HG03045 (cell line): ENCODE measurements at regions not wholly inside any gene's neighbourhood (a gene's known extent, or its start where the extent isn't known, plus 50 kb on each side); places are given as distances from the start of the nearest gene placed in this dataset.
"Not testable (repeated sequence)": the region's sequence is repeated elsewhere in the genome, so short reads cannot be mapped to it uniquely, and the experiment has no call there.

Experiments
- ATAC-seq: cut with Tn5 transposase; IDR thresholded peaks from one replicate; pipeline ENCODE4 v1.9.1; 2021; ENCODE audit warnings: mild to moderate bottlenecking, moderate library complexity; ENCODE audit not compliant: unreplicated experiment

DNA sequence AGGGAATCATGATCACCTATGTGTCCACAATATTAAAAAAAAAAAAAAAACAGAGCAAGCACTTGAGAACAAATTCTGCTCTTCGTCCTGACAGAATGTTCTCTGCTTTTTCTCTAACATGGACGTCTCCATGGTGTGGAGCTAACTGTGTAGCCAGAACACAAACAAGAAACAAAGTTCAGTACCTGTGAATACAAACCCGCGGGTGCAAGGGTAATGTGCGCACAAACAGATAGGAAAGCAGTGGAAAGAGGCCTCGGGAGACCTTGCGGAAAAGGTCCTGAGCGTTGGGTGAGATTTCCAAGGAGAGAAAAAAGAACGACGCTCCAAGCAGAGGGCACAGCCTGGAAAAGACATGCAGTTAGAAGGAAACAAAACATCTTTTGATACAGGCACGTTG is 92.0 kb upstream of the TBL1X start:
- no peak for ATAC-seq

DNA sequence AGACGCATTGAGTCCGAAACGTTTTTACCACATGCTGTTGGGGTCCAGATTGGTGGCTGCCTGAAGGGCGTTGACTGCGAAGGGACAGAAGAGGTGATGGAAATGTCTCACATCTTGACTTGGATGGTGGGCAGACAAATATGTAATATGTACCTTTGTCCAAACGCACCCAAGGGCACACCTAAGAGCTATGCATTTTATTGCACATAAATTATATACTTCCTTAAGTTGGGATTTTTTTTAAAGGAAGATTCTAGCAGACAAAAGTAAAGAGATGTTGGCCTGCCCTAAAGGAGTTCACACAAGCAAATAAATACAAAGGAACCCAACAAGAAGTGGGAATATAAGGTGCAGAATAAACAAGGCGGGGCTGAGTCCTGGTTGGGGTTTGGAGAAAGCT is 91.1 kb upstream of the TBL1X start:
- ATAC-seq = no peak

DNA sequence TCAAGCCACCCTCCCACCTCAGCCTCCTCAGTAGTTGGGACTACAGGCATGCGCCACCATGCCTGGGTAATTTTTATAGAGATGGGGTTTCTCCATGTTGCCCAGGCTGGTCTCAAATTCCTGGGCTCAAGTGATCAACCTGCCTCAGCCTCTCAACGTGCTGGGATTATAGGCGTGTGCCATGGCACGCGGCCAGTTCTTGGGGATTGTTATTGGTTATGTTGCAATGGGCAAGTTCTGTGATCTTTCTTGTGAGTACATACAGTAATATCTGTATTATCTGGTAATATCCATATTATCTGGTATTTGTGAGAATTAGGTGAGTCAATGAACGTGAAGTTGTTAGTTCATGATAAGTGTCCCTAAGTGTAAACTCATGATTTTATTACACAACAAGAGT is 90.3 kb upstream of the TBL1X start:
- ATAC-seq = no peak

- ATAC-seq = no peak
Observed at GRCh38 chrX:9376111-9376510, 88.7 kb upstream of the TBL1X start.

DNA sequence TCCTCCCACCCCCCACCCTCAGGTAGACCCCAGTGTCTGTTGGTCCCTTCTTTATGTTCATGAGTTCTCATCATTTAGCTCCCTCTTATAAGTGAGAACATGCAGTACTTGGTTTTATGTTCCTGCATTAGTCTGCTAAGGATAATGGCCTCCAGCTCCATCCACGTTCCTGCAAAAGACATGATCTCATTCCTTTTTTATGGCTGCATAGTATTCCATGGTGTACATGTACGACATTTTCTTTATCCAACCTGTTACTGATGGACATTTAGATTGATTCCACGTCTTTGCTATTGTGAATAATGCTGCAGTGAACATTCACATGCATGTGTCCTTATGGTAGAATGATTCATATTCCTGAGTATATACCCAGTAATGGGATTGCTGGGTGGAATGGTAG is 87.6 kb upstream of the TBL1X start:
- ATAC-seq = not testable (repeated sequence)

DNA sequence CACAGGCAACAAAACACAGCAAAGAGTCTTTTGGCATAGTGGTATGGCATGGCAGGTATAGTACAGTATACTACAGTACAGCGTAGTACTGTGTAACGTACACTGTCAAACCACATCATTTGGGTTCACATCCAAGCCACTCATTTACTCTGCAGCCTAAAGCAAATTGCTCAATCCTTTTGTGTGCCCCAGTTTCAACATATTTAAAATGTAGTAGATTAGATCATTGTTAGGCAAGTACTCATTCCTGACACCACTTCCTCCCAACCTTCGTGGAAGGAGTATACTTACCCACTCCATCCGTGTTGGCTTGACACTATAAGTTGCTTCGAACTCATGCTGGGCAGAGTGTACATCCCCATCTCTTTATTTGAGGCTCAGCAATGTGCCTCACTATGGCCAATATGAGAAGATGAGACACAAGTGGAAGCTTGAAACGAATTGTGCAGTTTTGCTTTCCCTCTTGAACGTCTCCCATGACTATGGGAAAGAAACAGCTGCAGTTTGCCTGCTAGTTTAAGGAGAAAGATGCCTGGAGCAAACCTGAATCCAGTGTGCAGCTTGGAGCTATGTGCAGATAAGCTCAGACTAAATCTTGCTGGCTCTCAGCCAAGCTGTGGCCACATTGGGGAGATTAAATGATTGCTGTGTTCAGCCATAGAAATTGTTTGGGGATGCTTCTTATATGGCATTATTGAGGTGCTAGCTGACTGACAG is 85.7 kb upstream of the TBL1X start:
- no peak for ATAC-seq

DNA sequence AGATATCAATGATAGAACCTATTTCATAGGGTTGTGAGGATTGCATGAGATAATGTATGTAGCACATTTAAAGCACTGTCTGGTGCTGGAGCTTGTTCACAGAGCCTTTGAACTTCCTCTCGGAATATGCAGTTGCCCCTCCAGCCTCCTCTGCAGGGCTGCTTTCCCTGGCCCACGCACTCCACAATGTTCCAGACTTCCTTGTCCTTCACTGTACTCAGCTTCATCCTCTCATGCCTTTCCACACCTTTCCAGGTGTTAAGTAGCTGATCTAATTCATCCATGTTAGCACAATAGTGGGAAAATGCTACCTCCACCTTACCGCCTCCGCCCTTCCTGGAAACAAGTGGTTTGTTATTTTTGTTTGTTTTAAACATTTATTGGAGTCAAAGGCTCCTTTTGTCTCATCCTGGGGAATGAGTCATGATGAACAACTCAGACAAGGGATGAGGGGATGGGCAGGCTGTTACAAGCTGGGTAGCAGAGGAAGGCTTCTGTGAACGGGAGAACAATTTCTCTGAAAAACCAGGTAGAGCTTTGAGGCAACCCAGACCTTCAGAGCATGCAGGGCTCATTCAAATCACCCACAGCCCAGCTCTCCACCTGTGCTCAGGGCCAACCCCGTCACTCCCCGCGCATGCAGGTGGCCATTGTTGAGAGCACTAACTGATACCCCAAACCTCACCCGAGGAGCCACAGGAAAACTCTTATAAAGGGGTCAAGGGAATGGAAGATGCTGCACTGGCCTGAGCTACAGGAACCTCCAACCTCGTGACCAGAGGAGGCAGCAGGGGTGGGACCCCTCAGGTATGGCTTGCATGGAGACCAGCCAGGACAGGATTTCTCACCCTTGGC is 84.9 kb upstream of the TBL1X start:
- no peak for ATAC-seq

GRCh38 chrX:9383655-9384054 is 81.2 kb upstream of the TBL1X start:
- no peak for ATAC-seq

DNA sequence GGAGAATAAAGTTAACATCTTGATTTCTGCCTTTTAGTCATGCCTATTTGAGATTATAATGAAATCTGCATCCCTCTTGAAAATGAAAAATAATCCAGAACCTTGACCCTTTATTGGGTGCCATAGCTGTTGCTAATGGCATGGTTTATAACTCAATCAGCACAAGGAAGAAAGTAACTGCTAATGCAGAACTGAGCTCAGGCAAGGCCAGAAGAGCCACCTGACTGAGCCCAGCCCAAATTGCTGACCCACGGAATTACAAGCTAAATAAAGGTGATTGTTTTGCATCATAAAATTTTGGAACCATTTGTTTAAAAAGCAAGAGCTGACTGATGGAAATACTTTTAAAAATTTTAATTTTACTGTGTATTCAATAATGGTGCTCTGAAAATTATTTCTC is 76.4 kb upstream of the TBL1X start:
- ATAC-seq = no peak

DNA sequence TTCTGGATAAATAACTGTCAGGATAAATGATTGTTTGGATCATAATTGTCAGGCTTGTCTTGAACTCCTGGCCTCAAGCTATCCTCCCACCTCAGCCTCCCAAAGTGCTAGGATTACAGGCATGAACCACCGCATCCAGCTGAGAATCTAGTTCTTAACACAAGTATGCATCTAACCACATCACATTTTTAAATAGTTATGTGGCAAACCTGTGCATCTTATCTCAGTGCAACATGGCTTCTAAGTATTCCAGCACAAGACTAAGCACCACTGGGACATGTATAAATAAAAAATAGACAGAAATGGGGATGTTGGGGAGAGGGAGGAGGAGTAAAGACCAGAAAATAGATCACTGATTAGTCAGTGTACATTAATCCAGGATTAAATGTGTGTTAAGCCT is 74.7 kb upstream of the TBL1X start:
- ATAC-seq = no peak

DNA sequence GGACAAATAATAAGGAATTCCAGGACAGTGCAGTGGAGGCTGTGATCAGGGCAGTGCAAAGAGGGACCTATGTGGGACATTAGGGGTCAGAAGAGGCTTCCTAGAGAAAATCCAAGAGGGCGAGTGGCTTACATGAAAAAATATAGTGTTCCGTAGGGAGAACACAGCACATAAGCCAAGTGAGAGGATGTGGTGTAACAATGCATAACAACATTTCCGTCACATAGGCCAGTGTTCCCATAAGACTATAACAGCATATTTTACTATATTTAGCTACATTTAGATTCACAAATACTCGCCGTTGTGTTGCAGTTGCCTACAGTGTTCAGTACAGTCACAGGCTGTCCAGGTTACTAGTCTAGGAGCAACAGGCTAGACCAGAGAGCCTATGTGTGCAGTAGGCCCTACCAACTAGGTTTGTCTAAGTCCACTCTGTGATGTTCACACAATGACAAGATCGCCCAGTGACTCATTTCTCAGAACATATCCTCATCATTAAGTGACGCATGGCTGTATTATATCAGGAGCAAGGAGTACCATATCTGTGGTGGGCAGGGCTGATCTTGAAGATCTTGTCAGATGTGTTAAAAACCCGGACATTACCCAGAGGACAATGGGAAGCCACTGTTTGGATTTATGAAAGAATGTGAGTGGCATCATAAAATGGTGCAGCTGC is 74.0 kb upstream of the TBL1X start:
- no peak for ATAC-seq

DNA sequence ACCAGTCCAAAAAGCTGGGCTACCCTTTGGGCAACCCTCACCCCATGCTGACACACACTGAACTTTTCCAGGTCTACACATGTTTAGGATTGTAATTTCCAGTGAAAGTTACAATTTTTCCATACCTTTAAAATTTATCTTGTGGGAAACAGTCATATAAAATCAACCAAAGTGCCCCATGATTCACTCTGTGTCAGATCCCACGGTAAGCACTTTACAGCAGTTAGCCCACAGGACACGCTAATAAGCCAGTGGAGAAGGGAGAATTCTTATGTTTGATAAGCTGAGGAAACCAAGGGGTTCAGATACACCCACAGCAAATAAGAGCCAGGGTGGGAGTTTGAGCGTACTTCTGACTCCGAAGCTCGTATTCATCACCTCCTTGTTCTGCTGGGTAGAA is 72.4 kb upstream of the TBL1X start:
- ATAC-seq = no peak

DNA sequence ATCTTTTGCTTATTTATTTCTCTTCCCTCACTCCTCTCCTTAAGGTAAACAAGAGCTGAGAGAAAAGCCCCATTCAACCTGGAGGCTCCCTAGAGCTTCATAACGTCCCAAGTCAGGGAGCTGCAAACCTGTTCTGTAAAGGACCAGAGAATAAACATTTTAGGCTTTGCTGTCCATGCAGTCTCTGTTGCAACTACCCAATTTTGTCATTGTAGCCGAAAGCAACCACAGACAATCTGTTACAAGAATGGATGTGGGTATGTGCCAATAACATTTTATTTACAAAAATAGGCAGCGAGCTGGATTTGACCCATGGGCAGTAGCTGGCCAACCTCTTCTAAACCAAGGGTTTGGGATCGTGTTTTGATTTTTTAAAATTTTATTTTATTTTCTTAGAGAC is 71.3 kb upstream of the TBL1X start:
- no peak for ATAC-seq

DNA sequence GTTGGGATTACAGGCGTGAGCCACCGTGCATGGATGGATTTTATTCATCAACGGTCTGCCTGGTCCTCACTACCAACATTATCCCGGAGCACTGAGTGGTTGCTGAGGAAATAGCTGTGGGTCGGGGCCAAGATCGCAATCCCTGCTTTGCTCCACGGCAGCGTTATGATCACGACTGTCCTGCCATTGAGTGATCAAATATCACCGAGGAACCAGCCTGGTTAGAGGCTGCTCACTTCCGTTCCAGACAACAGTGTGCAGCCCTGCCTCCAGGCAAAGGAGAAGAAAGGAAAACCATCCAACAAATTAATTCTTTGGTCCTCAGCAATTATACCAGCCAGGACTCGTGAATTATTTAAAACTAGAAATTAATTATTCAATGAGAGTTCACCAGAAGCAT is 70.6 kb upstream of the TBL1X start:
- ATAC-seq = no peak

DNA sequence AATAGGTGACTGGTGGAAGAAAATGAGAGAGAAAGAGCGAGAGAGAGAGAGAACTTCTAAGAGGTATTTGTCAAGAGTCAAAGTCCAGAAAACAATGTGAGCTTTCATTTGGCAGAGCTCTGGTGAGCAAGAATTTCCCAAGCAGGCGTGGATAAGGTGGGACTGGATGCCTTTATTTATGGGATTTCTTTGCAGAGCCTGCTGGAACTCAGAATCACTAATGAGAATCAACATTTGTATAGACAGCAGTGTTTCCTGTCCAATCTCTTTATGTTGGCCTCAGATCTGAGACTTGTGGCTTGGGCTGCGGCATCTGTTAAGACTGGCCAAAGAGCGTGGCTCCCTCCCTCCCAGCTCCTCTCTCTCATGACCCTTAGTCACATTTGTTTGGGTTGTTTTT is 67.9 kb upstream of the TBL1X start:
- ATAC-seq = no peak

- ATAC-seq = no peak
Observed at GRCh38 chrX:9401051-9401450, 63.8 kb upstream of the TBL1X start.

DNA sequence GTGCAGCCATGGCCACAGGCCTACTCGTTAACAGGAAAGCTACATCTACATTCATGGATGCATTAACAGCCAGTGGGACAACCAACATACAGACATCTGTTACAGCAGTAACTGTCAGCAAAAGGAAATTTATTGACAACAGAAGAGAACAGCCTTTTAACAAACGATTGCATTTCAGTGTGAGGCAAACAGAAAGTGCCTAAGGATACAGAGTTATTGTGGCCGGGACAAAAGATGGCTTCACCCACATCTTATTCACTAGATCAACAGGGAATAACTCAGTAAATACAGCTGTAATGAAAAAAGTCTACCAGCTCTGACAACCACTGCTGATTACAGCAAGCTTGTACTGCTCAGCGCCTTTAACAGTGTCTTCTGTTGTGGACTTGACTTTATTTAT is 61.5 kb upstream of the TBL1X start:
- ATAC-seq = no peak

- not testable (repeated sequence) for ATAC-seq
Observed at GRCh38 chrX:9405635-9406034, 59.2 kb upstream of the TBL1X start.

GRCh38 chrX:9410889-9411288 is 54.0 kb upstream of the TBL1X start:
- ATAC-seq = not testable (repeated sequence)

DNA sequence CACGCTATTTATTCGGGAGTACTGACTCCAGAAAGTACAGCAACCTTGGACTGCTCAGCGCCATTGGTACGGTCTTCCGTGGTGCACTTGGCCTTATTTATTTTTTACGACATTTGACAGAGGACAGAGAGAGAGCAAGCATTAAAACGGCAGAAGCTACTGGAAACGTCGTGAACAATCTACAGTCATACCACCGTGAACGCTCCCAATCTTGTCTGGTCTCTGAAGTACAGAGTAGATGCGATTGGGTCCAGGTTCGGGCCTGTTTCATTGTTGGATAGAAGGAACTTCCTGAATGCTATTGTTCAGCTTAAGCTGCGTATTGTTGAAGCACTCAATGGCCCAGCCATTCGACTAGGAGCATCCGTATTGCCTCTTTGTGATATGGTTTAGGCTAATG is 53.2 kb upstream of the TBL1X start:
- ATAC-seq = not testable (repeated sequence)

- ATAC-seq = no peak
Observed at GRCh38 chrX:9414416-9414815, 50.4 kb upstream of the TBL1X start.
